ENCODE measurements at regions not wholly inside any gene's neighbourhood (a gene's known extent, or its start where the extent isn't known, plus 50 kb on each side); places are given as distances from the start of the nearest gene placed in this dataset.

DNA sequence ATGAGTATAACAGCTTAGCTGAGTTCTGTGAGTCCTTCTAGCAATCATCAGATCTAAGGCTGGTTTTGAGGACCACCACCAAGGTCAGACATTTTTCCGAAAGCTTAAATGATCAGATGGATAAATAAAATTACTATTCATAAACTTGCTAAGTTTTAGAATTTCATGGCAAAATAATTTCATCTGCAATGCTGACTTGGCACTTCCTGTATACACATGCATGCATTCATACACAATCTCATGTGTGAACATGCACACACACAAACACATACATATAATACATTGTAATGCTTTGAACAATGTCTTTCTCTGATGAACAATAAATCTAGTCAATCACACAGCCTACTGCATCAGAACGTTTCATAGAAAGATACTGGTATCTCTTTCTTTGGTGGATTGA lies 1068.3 kb downstream of the HACE1 start:
- TF ChIP-seq GATAD2B (conservative IDR thresholded peaks at IDR 0.05; ENCODE audit: low read depth) (no peak), POLR2A (IDR thresholded peaks at IDR 0.05; ENCODE audit: low read depth, low read length) (no peak), YY1 (IDR thresholded peaks at IDR 0.05; ENCODE audit: low read depth, low read length) (no peak), PAX8 (IDR thresholded peaks at IDR 0.05) (no peak), CHD1 (IDR thresholded peaks at IDR 0.05; ENCODE audit: low read depth, low read length) (no peak), ZNF274 (IDR thresholded peaks at IDR 0.05; ENCODE audit: insufficient read depth, insufficient read length) (no peak), HDAC2 (IDR thresholded peaks at IDR 0.05) (no peak), BMI1 (IDR thresholded peaks at IDR 0.05; ENCODE audit: borderline replicate concordance) (no peak)
- TF ChIP-seq, protein P1, sequence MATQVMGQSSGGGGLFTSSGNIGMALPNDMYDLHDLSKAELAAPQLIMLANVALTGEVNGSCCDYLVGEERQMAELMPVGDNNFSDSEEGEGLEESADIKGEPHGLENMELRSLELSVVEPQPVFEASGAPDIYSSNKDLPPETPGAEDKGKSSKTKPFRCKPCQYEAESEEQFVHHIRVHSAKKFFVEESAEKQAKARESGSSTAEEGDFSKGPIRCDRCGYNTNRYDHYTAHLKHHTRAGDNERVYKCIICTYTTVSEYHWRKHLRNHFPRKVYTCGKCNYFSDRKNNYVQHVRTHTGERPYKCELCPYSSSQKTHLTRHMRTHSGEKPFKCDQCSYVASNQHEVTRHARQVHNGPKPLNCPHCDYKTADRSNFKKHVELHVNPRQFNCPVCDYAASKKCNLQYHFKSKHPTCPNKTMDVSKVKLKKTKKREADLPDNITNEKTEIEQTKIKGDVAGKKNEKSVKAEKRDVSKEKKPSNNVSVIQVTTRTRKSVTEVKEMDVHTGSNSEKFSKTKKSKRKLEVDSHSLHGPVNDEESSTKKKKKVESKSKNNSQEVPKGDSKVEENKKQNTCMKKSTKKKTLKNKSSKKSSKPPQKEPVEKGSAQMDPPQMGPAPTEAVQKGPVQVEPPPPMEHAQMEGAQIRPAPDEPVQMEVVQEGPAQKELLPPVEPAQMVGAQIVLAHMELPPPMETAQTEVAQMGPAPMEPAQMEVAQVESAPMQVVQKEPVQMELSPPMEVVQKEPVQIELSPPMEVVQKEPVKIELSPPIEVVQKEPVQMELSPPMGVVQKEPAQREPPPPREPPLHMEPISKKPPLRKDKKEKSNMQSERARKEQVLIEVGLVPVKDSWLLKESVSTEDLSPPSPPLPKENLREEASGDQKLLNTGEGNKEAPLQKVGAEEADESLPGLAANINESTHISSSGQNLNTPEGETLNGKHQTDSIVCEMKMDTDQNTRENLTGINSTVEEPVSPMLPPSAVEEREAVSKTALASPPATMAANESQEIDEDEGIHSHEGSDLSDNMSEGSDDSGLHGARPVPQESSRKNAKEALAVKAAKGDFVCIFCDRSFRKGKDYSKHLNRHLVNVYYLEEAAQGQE (IDR thresholded peaks at IDR 0.05; ENCODE audit: low read depth, low read length): no peak
- TF ChIP-seq, protein P2, sequence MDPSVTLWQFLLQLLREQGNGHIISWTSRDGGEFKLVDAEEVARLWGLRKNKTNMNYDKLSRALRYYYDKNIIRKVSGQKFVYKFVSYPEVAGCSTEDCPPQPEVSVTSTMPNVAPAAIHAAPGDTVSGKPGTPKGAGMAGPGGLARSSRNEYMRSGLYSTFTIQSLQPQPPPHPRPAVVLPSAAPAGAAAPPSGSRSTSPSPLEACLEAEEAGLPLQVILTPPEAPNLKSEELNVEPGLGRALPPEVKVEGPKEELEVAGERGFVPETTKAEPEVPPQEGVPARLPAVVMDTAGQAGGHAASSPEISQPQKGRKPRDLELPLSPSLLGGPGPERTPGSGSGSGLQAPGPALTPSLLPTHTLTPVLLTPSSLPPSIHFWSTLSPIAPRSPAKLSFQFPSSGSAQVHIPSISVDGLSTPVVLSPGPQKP (IDR thresholded peaks at IDR 0.05; ENCODE audit: low read depth, low read length): no peak
